Kidney (tissue), 13 donors: ENCODE measurements at regions not wholly inside any gene's neighbourhood (a gene's known extent, or its start where the extent isn't known, plus 50 kb on each side); places are given as distances from the start of the nearest gene placed in this dataset.

Experiments used
- DNase-seq, 5 donors: peaks; one replicate each; pipeline ENCODE4 v3.0.0-alpha.2; 2013 to 2020
- FAIRE-seq: peaks from 2 replicates; lab custom pipeline; 2012; peaks lifted over from hg19 to GRCh38; lab: Jason Lieb, UNC
- H3K27ac ChIP-seq, 2 donors: one replicate each; pipeline ENCODE4 v1.7.0; 2013; ENCODE audit warnings: low read depth in 2 of 2, low read length in 2 of 2, inconsistent platforms in 1 of 2
- H3K27me3 ChIP-seq: one replicate; pipeline ENCODE4 v1.7.1; 2013; ENCODE audit warnings: low read length, inconsistent platforms; ENCODE audit not compliant: control insufficient read depth, insufficient read depth
- H3K36me3 ChIP-seq, 3 donors: one replicate each; pipeline versions ENCODE4 v1.7.0 to v1.7.1; 2013; ENCODE audit warnings: low read length in 3 of 3, control low read depth in 1 of 3, inconsistent platforms in 1 of 3; ENCODE audit not compliant: insufficient read depth in 3 of 3, control insufficient read depth in 2 of 3
- H3K4me1 ChIP-seq, 3 donors: one replicate each; pipeline versions ENCODE4 v1.7.0 to v1.7.1; 2013; ENCODE audit warnings: low read length in 3 of 3, inconsistent platforms in 1 of 3, low read depth in 1 of 3; ENCODE audit not compliant: control insufficient read depth in 2 of 3, insufficient read depth in 2 of 3
- H3K4me3 ChIP-seq, 3 donors: one replicate each; pipeline versions ENCODE4 v1.7.0 to v1.8.1; 2013; ENCODE audit warnings: low read length in 3 of 3, control low read depth in 1 of 3, inconsistent platforms in 1 of 3
- H3K9ac ChIP-seq, 3 donors: one replicate each; pipeline versions ENCODE4 v1.7.0 to v1.7.1; 2013; ENCODE audit warnings: low read length in 3 of 3, control low read depth in 1 of 3, inconsistent platforms in 1 of 3
- H3K9me3 ChIP-seq, 3 donors: one replicate each; pipeline versions ENCODE4 v1.7.0 to v1.7.1; 2013; ENCODE audit warnings: low read length in 3 of 3, control low read depth in 1 of 3, inconsistent platforms in 1 of 3; ENCODE audit not compliant: control insufficient read depth in 2 of 3, insufficient read depth in 1 of 3
- intact Hi-C: fragments of 100-400 bp; cut with DNase I; formaldehyde crosslinking; loops from one replicate; pipeline ENCODE4 v1.11.1; 2022
- TF ChIP-seq, protein P1 (sequence below): IDR thresholded peaks from 3 replicates; pipeline ENCODE4 v1.5.1; 2012; ENCODE audit warnings: mild to moderate bottlenecking, moderate library complexity, borderline replicate concordance; ENCODE audit not compliant: insufficient read depth; ENCODE audit errors: extremely low read depth
- donor health status: control.
- donor health status: control.
- donor health status: control.
- donor health status: control.
- donor health status: control.
- donor health status: DM: yes; HTN: yes; CAD: no.
- donor health status: Normal renal cell carcinoma (clear cell type).

DNA sequence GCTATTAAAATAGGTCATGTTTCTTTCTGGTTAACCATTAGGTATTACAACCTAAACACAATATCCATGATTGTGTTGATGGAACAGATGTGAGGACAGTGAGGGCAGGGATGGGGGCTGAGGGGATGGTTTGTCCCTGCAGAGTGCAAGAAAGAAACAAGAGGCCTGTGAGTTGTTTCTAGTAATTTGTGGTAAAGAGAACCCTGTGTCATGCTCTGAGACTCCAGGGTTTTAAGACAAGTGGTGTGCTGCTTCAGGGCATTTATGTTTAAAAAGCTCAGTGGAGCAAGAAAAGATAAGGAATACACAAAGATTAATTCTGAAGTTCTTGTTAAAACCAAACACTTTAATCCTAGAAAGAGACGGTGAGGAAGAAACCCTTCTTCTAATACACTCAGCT lies 656.5 kb downstream of the TLE1 start:
- Histone ChIP-seq H3K9ac (no peak overlapping the region), H3K27me3 (no peaks in the 10 kb centered on the region), H3K4me1 (no peaks in the 10 kb centered on the region), H3K36me3 (no peaks in the 10 kb centered on the region), H3K9me3 (no peaks in the 10 kb centered on the region), H3K4me3 (no peak overlapping the region), H3K27ac (no peak overlapping the region)
- TF ChIP-seq, protein P1, sequence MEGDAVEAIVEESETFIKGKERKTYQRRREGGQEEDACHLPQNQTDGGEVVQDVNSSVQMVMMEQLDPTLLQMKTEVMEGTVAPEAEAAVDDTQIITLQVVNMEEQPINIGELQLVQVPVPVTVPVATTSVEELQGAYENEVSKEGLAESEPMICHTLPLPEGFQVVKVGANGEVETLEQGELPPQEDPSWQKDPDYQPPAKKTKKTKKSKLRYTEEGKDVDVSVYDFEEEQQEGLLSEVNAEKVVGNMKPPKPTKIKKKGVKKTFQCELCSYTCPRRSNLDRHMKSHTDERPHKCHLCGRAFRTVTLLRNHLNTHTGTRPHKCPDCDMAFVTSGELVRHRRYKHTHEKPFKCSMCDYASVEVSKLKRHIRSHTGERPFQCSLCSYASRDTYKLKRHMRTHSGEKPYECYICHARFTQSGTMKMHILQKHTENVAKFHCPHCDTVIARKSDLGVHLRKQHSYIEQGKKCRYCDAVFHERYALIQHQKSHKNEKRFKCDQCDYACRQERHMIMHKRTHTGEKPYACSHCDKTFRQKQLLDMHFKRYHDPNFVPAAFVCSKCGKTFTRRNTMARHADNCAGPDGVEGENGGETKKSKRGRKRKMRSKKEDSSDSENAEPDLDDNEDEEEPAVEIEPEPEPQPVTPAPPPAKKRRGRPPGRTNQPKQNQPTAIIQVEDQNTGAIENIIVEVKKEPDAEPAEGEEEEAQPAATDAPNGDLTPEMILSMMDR, result no peak
- FAIRE-seq (no peak), DNase-seq (peak in 1 of 5 donors; percentile 19)
- intact Hi-C loops, result no loop called here

GRCh38 chr9:81032030-81032572 lies 657.2 kb downstream of the TLE1 start:
- H3K4me3 ChIP-seq, result no peak overlapping the region
- no peak overlapping the region for H3K9ac ChIP-seq
- FAIRE-seq, result no peak

GRCh38 chr9:81031422-81032029 lies 657.8 kb downstream of the TLE1 start:
- intact Hi-C loops, result no loop called here
- TF ChIP-seq, protein P1, result no peak
- H3K27ac ChIP-seq, result no peak overlapping the region
- H3K9me3 ChIP-seq, result no peaks in the 10 kb centered on the region
- no peaks in the 10 kb centered on the region for H3K27me3 ChIP-seq
- FAIRE-seq (no peak), DNase-seq (peak in 3 of 5 donors; percentile 5 to 46 (median 20))
- no peaks in the 10 kb centered on the region for H3K4me1 ChIP-seq
- no peaks in the 10 kb centered on the region for H3K36me3 ChIP-seq
- H3K9ac ChIP-seq, result no peak overlapping the region
- H3K4me3 ChIP-seq, result no peak overlapping the region

More at GRCh38 chr9:81032030-81032572, 657.2 kb downstream of the TLE1 start:
- Histone ChIP-seq H3K4me1 (no peaks in the 10 kb centered on the region), H3K36me3 (no peaks in the 10 kb centered on the region), H3K27me3 (no peaks in the 10 kb centered on the region), H3K27ac (no peak overlapping the region), H3K9me3 (no peaks in the 10 kb centered on the region)
- DNase-seq, result peak in 1 of 5 donors; percentile 74
- intact Hi-C loops, result no loop called here
- TF ChIP-seq, protein P1, result no peak
